Mesenchymal stem cell (in vitro differentiated cells and primary cell): ENCODE measurements at regions not wholly inside any gene's neighbourhood (a gene's known extent, or its start where the extent isn't known, plus 50 kb on each side); places are given as distances from the start of the nearest gene placed in this dataset.

Source experiments
- DNase-seq: peaks from one replicate; pipeline ENCODE4 v3.0.0-alpha.2; 2013
- H2AFZ ChIP-seq: one replicate; pipeline ENCODE4 v1.6.1; 2013; ENCODE audit warnings: low read depth, mild to moderate bottlenecking, control low read depth, inconsistent platforms, low read length, moderate library complexity
- H2AK5ac ChIP-seq: 2 replicates; pipeline ENCODE4 v1.6.1; 2013; ENCODE audit warnings: low read length, moderate library complexity, mild to moderate bottlenecking, inconsistent platforms; ENCODE audit not compliant: severe bottlenecking
- H2BK120ac ChIP-seq: one replicate; pipeline ENCODE4 v1.6.1; 2013; ENCODE audit warnings: low read depth, mild to moderate bottlenecking, inconsistent platforms, low read length, moderate library complexity
- H2BK12ac ChIP-seq, 2 experiments: one replicate each; pipeline ENCODE4 v1.6.1; 2013; ENCODE audit warnings: inconsistent platforms in 2 of 2, low read length in 2 of 2, mild to moderate bottlenecking in 2 of 2, moderate library complexity in 2 of 2, control low read depth in 1 of 2
- H2BK15ac ChIP-seq: one replicate; pipeline ENCODE4 v1.6.1; 2013; ENCODE audit warnings: mild to moderate bottlenecking, low read depth, inconsistent platforms; ENCODE audit not compliant: poor library complexity, severe bottlenecking
- H2BK5ac ChIP-seq: 2 replicates; pipeline ENCODE4 v1.6.1; 2013; ENCODE audit warnings: low read depth, mild to moderate bottlenecking, low read length, control low read depth, inconsistent platforms; ENCODE audit not compliant: poor library complexity, severe bottlenecking
- H3K14ac ChIP-seq, 2 experiments: one replicate each; pipeline ENCODE4 v1.6.1; 2013; ENCODE audit warnings: inconsistent platforms in 2 of 2, low read length in 2 of 2, control low read depth in 1 of 2, mild to moderate bottlenecking in 1 of 2, moderate library complexity in 1 of 2
- H3K18ac ChIP-seq, 2 experiments: one replicate each; pipeline ENCODE4 v1.6.1; 2013; ENCODE audit warnings: inconsistent platforms in 2 of 2, low read length in 2 of 2, control low read depth in 1 of 2, low read depth in 1 of 2, mild to moderate bottlenecking in 1 of 2
- H3K23ac ChIP-seq, 2 experiments: one replicate each; pipeline ENCODE4 v1.6.1; 2013; ENCODE audit warnings: inconsistent platforms in 2 of 2, low read length in 2 of 2, mild to moderate bottlenecking in 2 of 2, moderate library complexity in 2 of 2, control low read depth in 1 of 2
- H3K27ac ChIP-seq: 2 replicates; pipeline ENCODE4 v1.5.1; 2013; ENCODE audit warnings: mild to moderate bottlenecking, moderate library complexity, low read length, control low read depth, inconsistent platforms; ENCODE audit not compliant: poor library complexity, severe bottlenecking
- H3K27me3 ChIP-seq, 2 experiments: 2 replicates each; pipeline versions ENCODE4 v1.6.1 to v1.7.0; 2013; ENCODE audit warnings: low read length in 2 of 2, mild to moderate bottlenecking in 2 of 2, moderate library complexity in 2 of 2, control low read depth in 1 of 2, inconsistent platforms in 1 of 2; ENCODE audit not compliant: control insufficient read depth in 1 of 2, insufficient read depth in 1 of 2
- H3K36me3 ChIP-seq, 2 experiments: 2 replicates each; pipeline versions ENCODE4 v1.6.1 to v1.7.0; 2013; ENCODE audit warnings: low read length in 2 of 2, control low read depth in 1 of 2, inconsistent platforms in 1 of 2, low read depth in 1 of 2, mild to moderate bottlenecking in 1 of 2; ENCODE audit not compliant: insufficient read depth in 2 of 2, control insufficient read depth in 1 of 2
- H3K4ac ChIP-seq, 2 experiments: one replicate each; pipeline ENCODE4 v1.6.1; 2013; ENCODE audit warnings: inconsistent platforms in 2 of 2, low read length in 2 of 2, mild to moderate bottlenecking in 2 of 2, moderate library complexity in 2 of 2, control low read depth in 1 of 2, low read depth in 1 of 2
- H3K4me1 ChIP-seq: 2 replicates; pipeline ENCODE4 v1.6.1; 2013; ENCODE audit warnings: low read depth, low read length, control low read depth; ENCODE audit not compliant: control insufficient read depth, insufficient read depth
- H3K4me2 ChIP-seq: 2 replicates; pipeline ENCODE4 v1.6.1; 2013; ENCODE audit warnings: low read length, mild to moderate bottlenecking, inconsistent platforms; ENCODE audit not compliant: poor library complexity, severe bottlenecking
- H3K4me3 ChIP-seq, 2 experiments: 2 replicates each; pipeline versions ENCODE4 v1.5.1 to v1.7.0; 2013; ENCODE audit warnings: low read length in 2 of 2, mild to moderate bottlenecking in 2 of 2, control low read depth in 1 of 2, low read depth in 1 of 2; ENCODE audit not compliant: insufficient read depth in 1 of 2
- H3K79me1 ChIP-seq: replicated peaks from 2 replicates; pipeline ENCODE4 v1.6.1; 2013; ENCODE audit warnings: mild to moderate bottlenecking, control low read depth, low read length, inconsistent platforms; ENCODE audit not compliant: poor library complexity, severe bottlenecking
- H3K9ac ChIP-seq: 2 replicates; pipeline ENCODE4 v1.7.0; 2013; ENCODE audit warnings: mild to moderate bottlenecking, low read length, moderate library complexity
- H3K9me3 ChIP-seq: 2 replicates; pipeline ENCODE4 v1.7.0; 2013; ENCODE audit warnings: mild to moderate bottlenecking, low read length; ENCODE audit not compliant: control insufficient read depth
- H4K8ac ChIP-seq: one replicate; pipeline ENCODE4 v1.6.1; 2013; ENCODE audit warnings: inconsistent platforms, mild to moderate bottlenecking, low read length, moderate library complexity
- H4K91ac ChIP-seq: one replicate; pipeline ENCODE4 v1.6.1; 2013; ENCODE audit warnings: mild to moderate bottlenecking, low read length, inconsistent platforms
- WGBS: methylation state at CpG from one replicate; pipeline ENCODE4 v1.1.7; 2013; ENCODE audit warnings: mixed read lengths; 5-methylcytosine and 5-hydroxymethylcytosine counted together

- Histone ChIP-seq H2AK5ac (peak overlapping the region; percentile 49), H3K9ac (peak overlapping the region; percentile 69), H3K4me2 (no peak overlapping the region), H3K79me1 (no peaks in the 10 kb centered on the region), H3K36me3 (no peaks in the 10 kb centered on the region), H2BK5ac (no peak overlapping the region), H4K8ac (peak overlapping the region; percentile 41), H2BK15ac (peak overlapping the region; percentile 87), H3K4me3 (no peak overlapping the region), H2AFZ (no peak overlapping the region), H3K27me3 (no peaks in the 10 kb centered on the region), H3K27ac (peak overlapping the region; percentile 83), H3K23ac (no peak overlapping the region), H3K18ac (peak overlapping the region; percentile 34 to 83), H3K14ac (peak overlapping the region in 1 of 2 experiments; percentile 87), H3K4me1 (peaks cover 16% of the 10 kb centered on the region), H2BK120ac (peak overlapping the region; percentile 64), H3K4ac (peak overlapping the region; percentile 36 to 89), H3K9me3 (no peaks in the 10 kb centered on the region), H2BK12ac (peak overlapping the region; percentile 87 to 93), H4K91ac (peak overlapping the region; percentile 82)
- peak; percentile 13 for DNase-seq
- WGBS: 57% methylated on average over 1 of the region's 1 CpG
Measured at GRCh38 chr5:148912146-148912545, 85.7 kb downstream of the ADRB2 start.

- no peak overlapping the region for H4K91ac ChIP-seq
- peak overlapping the region; percentile 83 for H3K27ac ChIP-seq
- H3K4ac ChIP-seq: peak overlapping the region; percentile 9 to 89
- peak; percentile 97 for DNase-seq
- no peak overlapping the region for H2BK15ac ChIP-seq
- no peak overlapping the region for H3K4me3 ChIP-seq
- peak overlapping the region; percentile 69 for H3K9ac ChIP-seq
- peak overlapping the region; percentile 41 for H4K8ac ChIP-seq
- H3K4me1 ChIP-seq: peaks cover 16% of the 10 kb centered on the region
- no peak overlapping the region for H3K23ac ChIP-seq
- peak overlapping the region; percentile 41 for H3K4me2 ChIP-seq
- no peaks in the 10 kb centered on the region for H3K27me3 ChIP-seq
- no peaks in the 10 kb centered on the region for H3K9me3 ChIP-seq
- H2BK5ac ChIP-seq: no peak overlapping the region
- no peak overlapping the region for H2AFZ ChIP-seq
- no peaks in the 10 kb centered on the region for H3K79me1 ChIP-seq
- H3K18ac ChIP-seq: peak overlapping the region; percentile 34 to 83
- H2BK12ac ChIP-seq: peak overlapping the region in 1 of 2 experiments; percentile 88
- no peak overlapping the region for H2AK5ac ChIP-seq
- 5% methylated on average over 8 of the region's 9 CpGs for WGBS
- H3K36me3 ChIP-seq: no peaks in the 10 kb centered on the region
- peak overlapping the region; percentile 64 for H2BK120ac ChIP-seq
- no peak overlapping the region for H3K14ac ChIP-seq
Measured at GRCh38 chr5:148912714-148913398, 86.4 kb downstream of the ADRB2 start.

GRCh38 chr5:148913493-148913892, 87.1 kb downstream of the ADRB2 start:
- H3K23ac ChIP-seq: peak overlapping the region in 1 of 2 experiments; percentile 67
- no peak overlapping the region for H2BK15ac ChIP-seq
- H2BK120ac ChIP-seq: peak overlapping the region; percentile 56
- WGBS: 56% methylated on average over 5 of the region's 6 CpGs
- H3K14ac ChIP-seq: no peak overlapping the region
- peak overlapping the region; percentile 65 for H3K27ac ChIP-seq
- H3K4me3 ChIP-seq: no peak overlapping the region
- H3K36me3 ChIP-seq: no peaks in the 10 kb centered on the region
- no peak for DNase-seq
- peak overlapping the region; percentile 14 to 61 for H3K18ac ChIP-seq
- H3K79me1 ChIP-seq: no peaks in the 10 kb centered on the region
- H4K91ac ChIP-seq: peak overlapping the region; percentile 81
- H3K4me2 ChIP-seq: no peak overlapping the region
- H3K4me1 ChIP-seq: peaks cover 16% of the 10 kb centered on the region
- H4K8ac ChIP-seq: peak overlapping the region; percentile 82
- H2BK5ac ChIP-seq: no peak overlapping the region
- H3K27me3 ChIP-seq: no peaks in the 10 kb centered on the region
- H3K4ac ChIP-seq: peak overlapping the region in 1 of 2 experiments; percentile 64
- no peak overlapping the region for H2AFZ ChIP-seq
- H3K9ac ChIP-seq: peak overlapping the region; percentile 46
- no peaks in the 10 kb centered on the region for H3K9me3 ChIP-seq
- no peak overlapping the region for H2AK5ac ChIP-seq
- H2BK12ac ChIP-seq: peak overlapping the region; percentile 81 to 87

GRCh38 chr5:148913985-148914431, 87.6 kb downstream of the ADRB2 start:
- DNase-seq: peak; percentile 89
- Histone ChIP-seq H2BK15ac (no peak overlapping the region), H2BK12ac (peak overlapping the region in 1 of 2 experiments; percentile 4), H3K4ac (peak overlapping the region; percentile 43 to 67), H3K27me3 (no peaks in the 10 kb centered on the region), H3K36me3 (no peaks in the 10 kb centered on the region), H3K9me3 (no peaks in the 10 kb centered on the region), H4K91ac (peak overlapping the region; percentile 58), H3K23ac (no peak overlapping the region), H2BK120ac (peak overlapping the region; percentile 29), H3K27ac (peak overlapping the region; percentile 65), H3K9ac (peak overlapping the region; percentile 46), H2BK5ac (no peak overlapping the region), H3K4me1 (peaks cover 16% of the 10 kb centered on the region), H3K79me1 (no peaks in the 10 kb centered on the region), H3K4me3 (no peak overlapping the region), H2AK5ac (no peak overlapping the region), H4K8ac (no peak overlapping the region), H3K18ac (peak overlapping the region in 1 of 2 experiments; percentile 75), H3K14ac (no peak overlapping the region), H3K4me2 (no peak overlapping the region), H2AFZ (no peak overlapping the region)
- 0% methylated on average over 1 of the region's 2 CpGs for WGBS
